Adrenal gland (tissue), 9 donors: ENCODE measurements at regions not wholly inside any gene's neighbourhood (a gene's known extent, or its start where the extent isn't known, plus 50 kb on each side); places are given as distances from the start of the nearest gene placed in this dataset.

Experiments used
- DNase-seq, 7 donors: peaks; one replicate each; pipeline ENCODE4 v3.0.0-alpha.2; 2019 to 2020
- H3K27ac ChIP-seq, 5 donors: fragments of 200-600 bp; sonication (generic) in 4 of 5; 1 replicate in 3 of 5; 2 replicates in 2 of 5; pipeline versions ENCODE4 v1.5.1 to v1.8.0; 2016 to 2020; ENCODE audit warnings: mild to moderate bottlenecking in 1 of 5
- H3K27me3 ChIP-seq: fragments of 200-600 bp; 2 replicates; pipeline ENCODE4 v1.8.0; 2021
- H3K36me3 ChIP-seq, 2 donors: fragments of 200-600 bp; replicated peaks in 1 of 2; 1 replicate in 1 of 2; 2 replicates in 1 of 2; pipeline versions ENCODE4 v1.5.1 to v1.8.0; 2018 to 2022
- H3K4me1 ChIP-seq, 2 donors: fragments of 200-600 bp; replicated peaks in 1 of 2; 1 replicate in 1 of 2; 2 replicates in 1 of 2; pipeline versions ENCODE4 v1.5.1 to v1.8.0; 2018 to 2021
- H3K4me3 ChIP-seq, 4 donors: fragments of 200-600 bp; sonication (generic) in 3 of 4; one replicate each; pipeline ENCODE4 v1.5.1; 2016 to 2018
- H3K9me3 ChIP-seq, 3 donors: fragments of 200-600 bp; sonication (generic) in 1 of 3; replicated peaks in 1 of 3; 1 replicate in 2 of 3; 2 replicates in 1 of 3; pipeline versions ENCODE4 v1.5.1 to v1.8.0; 2016 to 2021
- CTCF ChIP-seq, 6 experiments: fragments of 450-650 bp in 4 of 6; fragments of 200-600 bp in 2 of 6; sonication (generic) in 1 of 6; IDR thresholded peaks; 1 replicate in 5 of 6; 2 replicates in 1 of 6; pipeline versions ENCODE4 v1.5.1 to v1.8.0; 2016 to 2021; ENCODE audit warnings: antibody characterized with exemption in 6 of 6, mild to moderate bottlenecking in 2 of 6, moderate library complexity in 1 of 6
- POLR2A ChIP-seq, 2 donors: fragments of 450-650 bp; IDR thresholded peaks; one replicate each; pipeline ENCODE4 v1.6.1; 2017; ENCODE audit warnings: antibody characterized with exemption in 2 of 2, mild to moderate bottlenecking in 2 of 2, moderate library complexity in 1 of 2
- WGBS, 4 donors: extraction: QIAGEN DNeasy Blood & Tissue Kit in 2 of 4; methylation state at CpG; one replicate each; pipeline versions ENCODE4 v1.1.5 to v1.1.7; 2013 to 2017; 5-methylcytosine and 5-hydroxymethylcytosine counted together
- intact Hi-C, 2 donors: fragments of 100-400 bp; cut with DNase I; formaldehyde crosslinking; loops; one replicate each; pipeline versions ENCODE4 v1.14.1 to v1.15.0; 2022 to 2023
- donor health status: healthy with polysubstance abuse.
- donor health status: Bipolar disorder and iron deficiency.
- donor health status: DM: yes; HTN: yes; CAD: no.
- donor health status: DM: no; HTN: no; CAD: no.
- donor health status: DM: no; HTN: no; CAD: no.

DNA sequence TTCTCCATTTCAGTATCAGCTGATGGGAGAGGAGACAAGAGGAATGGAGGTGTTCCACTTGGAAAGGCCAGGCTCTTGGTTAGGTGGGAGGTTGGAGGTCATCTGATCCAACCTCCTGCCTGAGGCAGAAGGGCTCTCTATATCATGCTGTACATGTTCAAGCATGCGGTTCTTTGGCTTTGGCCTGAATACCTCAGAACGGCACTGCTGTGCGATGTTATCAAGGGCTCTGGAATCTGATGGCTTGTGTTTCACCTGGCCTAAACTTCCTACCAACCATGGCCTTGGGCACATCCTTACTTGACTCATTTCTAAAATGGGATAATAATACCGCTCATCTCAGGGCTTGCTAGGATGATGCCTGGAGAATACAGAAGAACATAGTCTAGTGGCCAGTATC is 90.1 kb upstream of the FAM169A start:
- no peaks in the 10 kb centered on the region for H3K36me3 ChIP-seq
- no peak overlapping the region for H3K4me3 ChIP-seq
- H3K9me3 ChIP-seq, result no peaks in the 10 kb centered on the region
- no peak for DNase-seq
- no peak overlapping the region for H3K27ac ChIP-seq
- WGBS, 4 donors, result 89 to 98% (median 93%) methylated on average over 4 of the region's 4 CpGs
- no peaks in the 10 kb centered on the region for H3K27me3 ChIP-seq
- TF ChIP-seq POLR2A (IDR thresholded peaks at IDR 0.05) (no peak), CTCF (IDR thresholded peaks at IDR 0.05) (no peak)
- peaks cover 0 to 3% of the 10 kb centered on the region in 2 donors for H3K4me1 ChIP-seq
- intact Hi-C loops, result no loop called here

GRCh38 chr5:74954919-74955318 is 88.7 kb upstream of the FAM169A start:
- DNase-seq, result no peak
- no peaks in the 10 kb centered on the region for H3K36me3 ChIP-seq
- H3K4me1 ChIP-seq, result peaks cover 0 to 3% of the 10 kb centered on the region in 2 donors
- no peaks in the 10 kb centered on the region for H3K27me3 ChIP-seq
- no peak for TF ChIP-seq CTCF (IDR thresholded peaks at IDR 0.05)
- TF ChIP-seq POLR2A (IDR thresholded peaks at IDR 0.05), result no peak
- H3K27ac ChIP-seq, result peak overlapping the region in 1 of 5 donors; percentile 29
- intact Hi-C loops, result no loop called here
- WGBS, 4 donors, result 57 to 79% (median 70%) methylated on average over 3 of the region's 3 CpGs
- H3K9me3 ChIP-seq, result no peaks in the 10 kb centered on the region
- no peak overlapping the region for H3K4me3 ChIP-seq

GRCh38 chr5:74953937-74954720 is 87.9 kb upstream of the FAM169A start:
- intact Hi-C loops, result no loop called here
- H3K36me3 ChIP-seq, result no peaks in the 10 kb centered on the region

DNA sequence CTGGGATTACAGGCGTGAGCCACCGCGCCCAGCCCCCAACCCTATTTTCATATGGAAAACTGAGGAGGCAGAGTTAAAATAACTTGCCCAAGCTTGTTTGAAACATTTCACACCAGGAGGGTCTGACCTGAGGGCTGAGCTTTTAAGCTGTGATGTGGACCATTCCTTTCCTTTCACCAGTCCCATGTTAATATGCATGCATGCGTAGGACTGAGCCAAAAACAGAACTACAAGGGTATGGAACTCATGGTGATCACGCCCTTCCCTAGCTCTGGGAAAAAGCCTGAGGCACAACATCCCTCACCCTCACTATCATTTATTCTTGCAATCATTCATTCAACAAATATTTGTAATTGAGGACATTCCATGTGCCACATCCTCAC is 87.4 kb upstream of the FAM169A start:
- 89 to 96% (median 93%) methylated on average over 5 of the region's 5 CpGs for WGBS, 4 donors
- H3K4me3 ChIP-seq, result no peak overlapping the region
- no peak for TF ChIP-seq POLR2A (IDR thresholded peaks at IDR 0.05)
- TF ChIP-seq CTCF (IDR thresholded peaks at IDR 0.05), result no peak
- intact Hi-C loops, result no loop called here
- no peaks in the 10 kb centered on the region for H3K27me3 ChIP-seq
- no peak for DNase-seq
- no peak overlapping the region for H3K27ac ChIP-seq
- H3K36me3 ChIP-seq, result no peaks in the 10 kb centered on the region
- peaks cover 0 to 3% of the 10 kb centered on the region in 2 donors for H3K4me1 ChIP-seq
- no peaks in the 10 kb centered on the region for H3K9me3 ChIP-seq

More at GRCh38 chr5:74953937-74954720, 87.9 kb upstream of the FAM169A start:
- peak in 2 of 7 donors; percentile 44 to 61 for DNase-seq
- Histone ChIP-seq H3K4me3 (no peak overlapping the region), H3K27ac (peak overlapping the region in 1 of 5 donors; percentile 29), H3K9me3 (no peaks in the 10 kb centered on the region), H3K4me1 (peaks cover 0 to 3% of the 10 kb centered on the region in 2 donors), H3K27me3 (no peaks in the 10 kb centered on the region)
- 59 to 69% (median 64%) methylated on average over 8 of the region's 8 CpGs for WGBS, 4 donors
- TF ChIP-seq CTCF (IDR thresholded peaks at IDR 0.05), result no peak
- no peak for TF ChIP-seq POLR2A (IDR thresholded peaks at IDR 0.05)
